ENCODE measurements at regions not wholly inside any gene's neighbourhood (a gene's known extent, or its start where the extent isn't known, plus 50 kb on each side); places are given as distances from the start of the nearest gene placed in this dataset.

DNA sequence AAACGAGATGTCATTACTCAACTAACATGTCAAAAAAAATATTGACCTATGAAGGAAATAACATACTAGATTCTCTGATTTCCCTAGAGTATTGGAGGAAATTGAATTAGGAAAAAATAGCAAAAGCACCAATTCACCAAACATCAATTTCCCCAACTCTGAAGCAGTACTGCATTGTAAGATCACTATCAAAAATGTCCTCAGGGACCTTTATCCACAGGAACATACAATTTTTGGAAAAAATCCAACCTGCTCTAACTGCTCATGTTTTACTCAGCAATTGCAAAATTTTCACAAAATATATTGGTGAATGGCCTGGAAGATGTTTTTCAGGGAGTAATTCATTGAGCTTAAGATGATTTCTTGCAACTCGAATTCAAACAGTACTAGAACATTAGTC, 239.0 kb upstream of the GIMD1 start:
- DNase-seq (ENCODE audit: low read depth, low spot score) (no peak), FAIRE-seq (no peak)
- no peaks in the 10 kb centered on the region for H3K9me3 ChIP-seq (replicated peaks; ENCODE audit: control insufficient read depth, insufficient read depth, low read length)
- no peaks in the 10 kb centered on the region for H4K20me1 ChIP-seq (replicated peaks; ENCODE audit: control insufficient read depth, extremely low read depth, insufficient read depth, low read length)
- H3K4me1 ChIP-seq (ENCODE audit: control insufficient read depth, extremely low read depth, insufficient read depth, low read length), result no peaks in the 10 kb centered on the region
- TF ChIP-seq JUN (IDR thresholded peaks at IDR 0.05; ENCODE audit: borderline replicate concordance, insufficient read depth, insufficient read length, low read depth) (no peak), POLR2AphosphoS5 (IDR thresholded peaks at IDR 0.05; ENCODE audit: insufficient read depth, low read depth, low read length) (no peak), EZH2 (IDR thresholded peaks at IDR 0.05; ENCODE audit: borderline replicate concordance, low read depth, low read length, severe bottlenecking) (no peak), GATA2 (IDR thresholded peaks at IDR 0.05; ENCODE audit: insufficient read depth, insufficient read length, low read depth, low read length) (no peak), CTCF (IDR thresholded peaks at IDR 0.05; ENCODE audit: extremely low read depth in 1 of 2, insufficient read depth in 1 of 2, low read depth in 1 of 2, low read length in 2 of 2) (no peak), FOS (IDR thresholded peaks at IDR 0.05; ENCODE audit: borderline replicate concordance, insufficient read depth, low read length) (no peak), MYC (IDR thresholded peaks at IDR 0.05; ENCODE audit: low read depth, low read length) (no peak), POLR2A (IDR thresholded peaks at IDR 0.05; ENCODE audit: low read depth, low read length) (no peak)
- TF ChIP-seq, protein P1, sequence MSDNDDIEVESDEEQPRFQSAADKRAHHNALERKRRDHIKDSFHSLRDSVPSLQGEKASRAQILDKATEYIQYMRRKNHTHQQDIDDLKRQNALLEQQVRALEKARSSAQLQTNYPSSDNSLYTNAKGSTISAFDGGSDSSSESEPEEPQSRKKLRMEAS (IDR thresholded peaks at IDR 0.05; ENCODE audit: insufficient read depth, insufficient read length), result no peak
- H3K9ac ChIP-seq (replicated peaks; ENCODE audit: extremely low read depth, insufficient read depth, low read length), result no peak overlapping the region
- ChIA-PET POLR2A (no interaction called here), CTCF (interaction anchor here (1.0 kb wide), 1 partner anchor 279 kb away, joined by 4 read pairs; no protein-coding TSS in a partner anchor)
- intact Hi-C loops (cut with micrococcal nuclease), result no loop called here
- H3K27ac ChIP-seq (ENCODE audit: insufficient read depth, low read depth, low read length), result no peak overlapping the region
- H3K4me3 ChIP-seq (replicated peaks in 1 of 3; ENCODE audit: insufficient read depth in 1 of 3, low read depth in 1 of 3, low read length in 3 of 3), result no peak overlapping the region
- BruUV-seq (replicated peaks), result no TSS peak
- H3K36me3 ChIP-seq (ENCODE audit: control insufficient read depth in 2 of 2, extremely low read depth in 1 of 2, insufficient read depth in 2 of 2, low read length in 2 of 2), result no peaks in the 10 kb centered on the region
- no peak overlapping the region for H2AFZ ChIP-seq (ENCODE audit: low read depth, low read length)
- no peak overlapping the region for H3K4me2 ChIP-seq (ENCODE audit: insufficient read depth, low read length)
- no peaks in the 10 kb centered on the region for H3K9me1 ChIP-seq (replicated peaks; ENCODE audit: control insufficient read depth, extremely low read depth, insufficient read depth, low read length)
- dilution Hi-C loops (cut with MboI; ENCODE audit: extremely low pct_ligation_motif_present, low sequenced_read_pairs), result no loop called here
- H3K79me2 ChIP-seq (ENCODE audit: control insufficient read depth, insufficient read depth, low read length), result no peaks in the 10 kb centered on the region
- no peaks in the 10 kb centered on the region for H3K27me3 ChIP-seq (ENCODE audit: control insufficient read depth in 2 of 2, insufficient read depth in 2 of 2, low read length in 2 of 2)

Data from endothelial cell of umbilical vein (primary cell).